ENCODE measurements at regions not wholly inside any gene's neighbourhood (a gene's known extent, or its start where the extent isn't known, plus 50 kb on each side); places are given as distances from the start of the nearest gene placed in this dataset.
A peak's percentile ranks its signal among the peaks of the same experiment; 100 is the strongest.
"Not testable (repeated sequence)": the region's sequence is repeated elsewhere in the genome, so short reads cannot be mapped to it uniquely, and the experiment has no call there.

GRCh38 chr16:9630985-9631384 is 539.5 kb downstream of the HAPSTR1 start:
- no peak for DNase-seq (ENCODE audit: low read depth, low spot score)
- in situ Hi-C loops (cut with HindIII; ENCODE audit: low pct_unique_long_range_greater_than_20kb, low sequenced_read_pairs), result no loop called here

GRCh38 chr16:9633844-9634243 is 542.4 kb downstream of the HAPSTR1 start:
- in situ Hi-C loops (cut with HindIII; ENCODE audit: low pct_unique_long_range_greater_than_20kb, low sequenced_read_pairs), result no loop called here

GRCh38 chr16:9635150-9635720 is 543.8 kb downstream of the HAPSTR1 start:
- DNase-seq (ENCODE audit: low read depth, low spot score); in situ Hi-C loops (cut with HindIII; ENCODE audit: low pct_unique_long_range_greater_than_20kb, low sequenced_read_pairs): not testable (repeated sequence)

More at GRCh38 chr16:9633844-9634243, 542.4 kb downstream of the HAPSTR1 start:
- no peak for DNase-seq (ENCODE audit: low read depth, low spot score)

GRCh38 chr16:9644258-9644657 is 538.0 kb downstream of the GRIN2A start:
- no peak for DNase-seq (ENCODE audit: low read depth, low spot score)
- in situ Hi-C loops (cut with HindIII; ENCODE audit: low pct_unique_long_range_greater_than_20kb, low sequenced_read_pairs), result no loop called here

- no peak for DNase-seq (ENCODE audit: low read depth, low spot score)
- in situ Hi-C loops (cut with HindIII; ENCODE audit: low pct_unique_long_range_greater_than_20kb, low sequenced_read_pairs), result no loop called here
These were observed 536.3 kb downstream of the GRIN2A start for GRCh38 chr16:9645911-9646310.

- in situ Hi-C loops (cut with HindIII; ENCODE audit: low pct_unique_long_range_greater_than_20kb, low sequenced_read_pairs), result no loop called here
These were observed 534.1 kb downstream of the GRIN2A start for GRCh38 chr16:9647981-9648701.

GRCh38 chr16:9650284-9650683 is 531.9 kb downstream of the GRIN2A start:
- in situ Hi-C loops (cut with HindIII; ENCODE audit: low pct_unique_long_range_greater_than_20kb, low sequenced_read_pairs), result no loop called here
- DNase-seq (ENCODE audit: low read depth, low spot score), result no peak

More at GRCh38 chr16:9647981-9648701, 534.1 kb downstream of the GRIN2A start:
- DNase-seq (ENCODE audit: low read depth, low spot score), result peak; percentile 56

GRCh38 chr16:9655051-9655450 is 527.2 kb downstream of the GRIN2A start:
- in situ Hi-C loops (cut with HindIII; ENCODE audit: low pct_unique_long_range_greater_than_20kb, low sequenced_read_pairs), result no loop called here
- no peak for DNase-seq (ENCODE audit: low read depth, low spot score)

GRCh38 chr16:9657641-9658040 is 524.6 kb downstream of the GRIN2A start:
- in situ Hi-C loops (cut with HindIII; ENCODE audit: low pct_unique_long_range_greater_than_20kb, low sequenced_read_pairs), result no loop called here
- no peak for DNase-seq (ENCODE audit: low read depth, low spot score)

GRCh38 chr16:9658164-9658563 is 524.1 kb downstream of the GRIN2A start:
- in situ Hi-C loops (cut with HindIII; ENCODE audit: low pct_unique_long_range_greater_than_20kb, low sequenced_read_pairs), result no loop called here
- DNase-seq (ENCODE audit: low read depth, low spot score), result no peak

- in situ Hi-C loops (cut with HindIII; ENCODE audit: low pct_unique_long_range_greater_than_20kb, low sequenced_read_pairs), result no loop called here
- DNase-seq (ENCODE audit: low read depth, low spot score), result no peak
These were observed 523.6 kb downstream of the GRIN2A start for GRCh38 chr16:9658586-9658985.

GRCh38 chr16:9660898-9661297 is 521.3 kb downstream of the GRIN2A start:
- DNase-seq (ENCODE audit: low read depth, low spot score), result no peak
- in situ Hi-C loops (cut with HindIII; ENCODE audit: low pct_unique_long_range_greater_than_20kb, low sequenced_read_pairs), result no loop called here

- DNase-seq (ENCODE audit: low read depth, low spot score), result no peak
- in situ Hi-C loops (cut with HindIII; ENCODE audit: low pct_unique_long_range_greater_than_20kb, low sequenced_read_pairs), result no loop called here
These were observed 520.8 kb downstream of the GRIN2A start for GRCh38 chr16:9661336-9662017.

GRCh38 chr16:9663588-9663987 is 518.6 kb downstream of the GRIN2A start:
- DNase-seq (ENCODE audit: low read depth, low spot score), result no peak
- in situ Hi-C loops (cut with HindIII; ENCODE audit: low pct_unique_long_range_greater_than_20kb, low sequenced_read_pairs), result no loop called here

GRCh38 chr16:9665851-9666271 is 516.4 kb downstream of the GRIN2A start:
- in situ Hi-C loops (cut with HindIII; ENCODE audit: low pct_unique_long_range_greater_than_20kb, low sequenced_read_pairs), result no loop called here
- DNase-seq (ENCODE audit: low read depth, low spot score), result no peak

GRCh38 chr16:9666834-9667480 is 515.3 kb downstream of the GRIN2A start:
- no peak for DNase-seq (ENCODE audit: low read depth, low spot score)
- in situ Hi-C loops (cut with HindIII; ENCODE audit: low pct_unique_long_range_greater_than_20kb, low sequenced_read_pairs), result no loop called here

- in situ Hi-C loops (cut with HindIII; ENCODE audit: low pct_unique_long_range_greater_than_20kb, low sequenced_read_pairs), result no loop called here
These were observed 512.2 kb downstream of the GRIN2A start for GRCh38 chr16:9670033-9670432.

GRCh38 chr16:9670616-9671015 is 511.6 kb downstream of the GRIN2A start:
- in situ Hi-C loops (cut with HindIII; ENCODE audit: low pct_unique_long_range_greater_than_20kb, low sequenced_read_pairs); DNase-seq (ENCODE audit: low read depth, low spot score): not testable (repeated sequence)

More at GRCh38 chr16:9670033-9670432, 512.2 kb downstream of the GRIN2A start:
- DNase-seq (ENCODE audit: low read depth, low spot score), result no peak

Measured in SK-MEL-5 (cell line).